T1000 (cell line): ENCODE measurements at regions not wholly inside any gene's neighbourhood (a gene's known extent, or its start where the extent isn't known, plus 50 kb on each side); places are given as distances from the start of the nearest gene placed in this dataset.

ENCODE experiments used
- DNase-seq: peaks from one replicate; lab custom pipeline; 2025; ENCODE audit warnings: mixed read lengths; lab: John Stamatoyannopoulos, UW

DNA sequence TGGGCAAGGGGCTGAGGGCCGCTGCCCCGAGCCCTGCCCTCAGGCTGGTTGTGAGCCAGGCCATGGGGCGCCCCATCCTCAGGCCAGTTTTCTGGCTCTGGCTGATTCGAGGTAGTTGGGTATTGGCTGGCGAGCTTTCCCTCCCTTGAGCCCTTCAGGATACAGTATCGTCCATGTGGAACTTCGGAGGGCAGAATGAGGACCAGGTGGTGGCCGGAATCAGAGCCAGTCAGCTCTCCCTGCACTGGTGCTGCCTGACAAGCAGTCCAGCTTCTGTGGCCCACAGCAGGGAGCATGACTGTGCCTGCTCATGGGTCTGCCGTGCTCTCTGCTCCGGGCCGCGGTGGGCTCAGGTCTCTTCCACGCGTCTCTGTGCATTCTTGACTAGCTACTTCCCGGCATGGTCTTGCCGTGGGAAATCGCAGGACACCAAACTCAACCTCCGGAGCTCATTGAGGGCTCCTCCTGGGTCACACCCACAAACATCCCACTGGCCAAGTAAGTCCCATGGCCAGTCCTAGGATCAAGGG is 1289.3 kb downstream of the BRD1 start:
- no peak for DNase-seq

GRCh38 chr22:48537343-48537680 is 1290.4 kb downstream of the BRD1 start:
- no peak for DNase-seq

- DNase-seq: no peak
Measured at GRCh38 chr22:48536541-48537342, 1290.9 kb downstream of the BRD1 start.

DNA sequence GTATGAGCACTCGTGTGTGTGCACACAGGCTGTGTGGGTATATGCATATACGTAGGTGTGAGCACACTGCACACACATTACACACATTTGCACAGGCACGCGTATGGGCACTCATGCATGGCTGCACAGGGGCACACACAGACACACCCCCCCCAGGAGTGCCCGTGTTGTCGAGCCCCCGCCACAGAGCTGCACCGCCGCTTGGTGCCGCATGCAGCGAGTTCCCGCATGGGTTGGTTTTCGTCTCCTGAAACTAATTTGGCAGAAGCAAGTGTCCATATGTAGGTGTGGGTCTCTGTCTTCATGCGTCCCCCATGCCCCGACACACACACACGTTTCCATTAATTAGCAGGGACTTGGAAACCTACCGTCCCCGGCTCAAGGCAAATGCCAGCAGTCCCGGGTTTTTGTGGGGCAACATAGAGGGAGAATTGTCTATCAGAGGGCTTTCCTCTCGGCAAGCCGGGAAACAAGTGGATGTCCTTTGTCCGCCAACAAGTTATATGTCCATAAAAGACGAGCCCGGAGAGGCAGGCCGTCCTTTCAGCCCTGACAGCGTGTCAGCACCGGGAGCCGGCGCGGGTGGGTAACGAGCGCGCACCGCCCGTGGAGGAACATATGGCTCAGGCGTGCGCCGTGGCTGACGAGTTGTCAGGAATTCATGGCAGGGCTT is 1291.7 kb downstream of the BRD1 start:
- DNase-seq: no peak

GRCh38 chr22:48534395-48534958 is 1293.2 kb downstream of the BRD1 start:
- DNase-seq: no peak

GRCh38 chr22:48532986-48533385 is 1294.7 kb downstream of the BRD1 start:
- no peak for DNase-seq

DNA sequence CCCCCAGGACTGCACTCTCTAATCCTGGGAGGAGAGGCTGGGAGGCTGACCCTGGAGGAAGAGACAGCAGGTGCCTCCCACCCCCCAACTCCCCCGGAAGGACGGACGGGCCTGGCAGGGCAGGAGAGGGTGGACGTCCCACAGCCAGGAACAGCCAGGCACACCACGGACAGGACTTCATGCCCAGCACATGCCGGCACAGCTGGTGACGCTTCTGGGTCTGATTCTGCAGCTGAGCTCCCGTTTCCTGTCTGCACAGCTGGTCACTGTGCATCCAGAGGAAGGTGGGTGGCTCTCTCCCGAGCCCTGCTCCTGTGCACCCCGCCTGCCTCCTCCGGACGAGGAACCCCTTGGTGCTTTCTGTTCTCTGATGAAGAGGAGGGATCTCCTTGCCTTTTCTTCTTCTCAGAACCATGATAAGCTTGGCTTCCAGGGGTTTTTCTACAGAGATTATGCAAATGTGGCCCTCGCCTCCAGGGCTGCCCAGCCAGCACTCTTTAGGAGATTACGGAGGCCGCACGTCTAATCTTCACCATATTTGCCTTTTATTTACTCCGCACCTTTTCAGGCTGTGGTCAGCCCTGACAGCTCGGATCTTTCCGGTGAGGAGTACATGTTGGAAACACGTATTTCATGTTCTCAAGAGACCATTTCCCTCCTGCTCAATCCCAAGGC is 1295.8 kb downstream of the BRD1 start:
- no peak for DNase-seq

DNA sequence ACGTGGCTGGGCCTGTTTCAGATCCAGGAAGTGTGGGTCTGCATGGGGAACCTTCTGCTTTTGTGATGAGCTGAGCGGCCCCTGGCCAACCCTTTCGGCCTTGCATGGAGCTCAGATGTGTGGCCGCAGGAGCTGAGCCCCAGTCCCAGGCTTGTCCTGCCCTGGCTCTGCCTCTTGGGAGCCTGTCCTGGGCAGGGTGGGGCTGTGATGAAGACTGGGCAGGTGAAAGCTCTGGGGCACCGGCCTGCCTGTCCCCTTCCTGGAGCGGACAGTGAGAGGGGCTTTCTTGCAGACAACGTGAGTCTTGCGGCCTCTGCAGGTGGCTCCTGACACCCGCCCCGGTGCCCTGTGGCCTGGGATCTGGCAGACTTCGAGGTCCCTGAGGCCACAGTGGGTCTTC is 1296.6 kb downstream of the BRD1 start:
- no peak for DNase-seq

- no peak for DNase-seq
Measured at GRCh38 chr22:48530666-48531065, 1297.0 kb downstream of the BRD1 start.

GRCh38 chr22:48528221-48528915 is 1299.3 kb downstream of the BRD1 start:
- no peak for DNase-seq

DNA sequence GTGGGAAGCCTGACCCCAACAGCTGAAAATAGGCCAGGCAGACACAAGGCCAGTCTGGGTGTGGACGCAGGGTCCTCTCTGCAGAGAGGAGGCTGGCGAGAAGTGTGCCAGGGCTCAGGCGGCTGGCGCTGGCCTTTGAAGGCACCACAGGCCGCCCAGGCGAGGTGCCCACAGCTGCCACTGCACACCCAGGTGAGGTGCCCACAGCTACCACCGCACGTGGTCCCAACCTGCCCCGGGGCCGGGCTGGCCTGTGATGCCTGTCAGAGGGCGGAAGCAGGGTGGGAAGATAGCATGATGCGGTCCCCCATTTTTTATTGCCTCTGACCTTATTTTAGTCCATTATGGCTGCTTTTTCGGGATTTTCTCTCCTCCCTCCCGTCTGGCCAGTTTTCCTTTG is 1303.9 kb downstream of the BRD1 start:
- DNase-seq: no peak

DNA sequence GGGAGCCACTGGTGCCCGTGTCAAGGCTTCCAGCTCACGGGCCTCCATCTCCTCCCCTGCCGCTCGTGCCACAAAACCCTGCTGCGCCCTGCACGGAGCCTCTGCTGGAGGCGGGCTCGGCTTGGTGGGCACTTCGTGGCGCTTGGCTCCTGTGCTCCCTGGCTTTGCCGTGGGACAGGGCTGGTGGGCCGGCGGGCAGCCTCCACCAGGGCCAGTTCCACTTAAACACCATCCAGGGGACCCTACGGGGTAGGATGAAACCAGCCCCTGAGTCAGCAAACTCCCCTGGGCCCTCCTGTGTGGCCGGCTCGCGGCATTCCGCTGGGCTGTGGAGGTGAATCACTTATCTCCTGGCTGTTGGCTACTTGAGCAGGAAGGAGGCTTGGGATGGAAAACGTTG is 1304.6 kb downstream of the BRD1 start:
- no peak for DNase-seq

DNA sequence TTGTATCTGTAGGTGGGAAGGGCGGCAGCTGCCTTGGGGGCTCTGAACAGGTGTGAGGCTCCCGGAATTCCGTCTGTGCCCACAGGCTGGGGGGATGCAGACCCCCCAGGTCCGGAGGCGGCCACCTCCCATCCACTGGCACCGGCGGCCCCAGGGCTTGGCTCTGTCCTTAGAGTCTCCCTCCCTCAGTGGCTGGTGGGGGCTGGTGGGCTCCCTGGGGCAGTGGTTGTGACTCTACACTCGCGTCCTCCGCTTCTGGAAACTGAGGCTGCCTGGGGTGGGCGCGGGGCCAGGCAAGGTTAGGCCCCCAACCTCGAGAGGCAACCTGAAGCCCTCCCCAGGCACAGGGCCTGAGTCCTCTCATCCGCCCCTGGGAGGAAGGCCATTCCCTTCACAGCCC is 1305.4 kb downstream of the BRD1 start:
- no peak for DNase-seq

- no peak for DNase-seq
Measured at GRCh38 chr22:48520884-48521588, 1306.6 kb downstream of the BRD1 start.

- no peak for DNase-seq
Measured at GRCh38 chr22:48520207-48520606, 1307.5 kb downstream of the BRD1 start.

DNA sequence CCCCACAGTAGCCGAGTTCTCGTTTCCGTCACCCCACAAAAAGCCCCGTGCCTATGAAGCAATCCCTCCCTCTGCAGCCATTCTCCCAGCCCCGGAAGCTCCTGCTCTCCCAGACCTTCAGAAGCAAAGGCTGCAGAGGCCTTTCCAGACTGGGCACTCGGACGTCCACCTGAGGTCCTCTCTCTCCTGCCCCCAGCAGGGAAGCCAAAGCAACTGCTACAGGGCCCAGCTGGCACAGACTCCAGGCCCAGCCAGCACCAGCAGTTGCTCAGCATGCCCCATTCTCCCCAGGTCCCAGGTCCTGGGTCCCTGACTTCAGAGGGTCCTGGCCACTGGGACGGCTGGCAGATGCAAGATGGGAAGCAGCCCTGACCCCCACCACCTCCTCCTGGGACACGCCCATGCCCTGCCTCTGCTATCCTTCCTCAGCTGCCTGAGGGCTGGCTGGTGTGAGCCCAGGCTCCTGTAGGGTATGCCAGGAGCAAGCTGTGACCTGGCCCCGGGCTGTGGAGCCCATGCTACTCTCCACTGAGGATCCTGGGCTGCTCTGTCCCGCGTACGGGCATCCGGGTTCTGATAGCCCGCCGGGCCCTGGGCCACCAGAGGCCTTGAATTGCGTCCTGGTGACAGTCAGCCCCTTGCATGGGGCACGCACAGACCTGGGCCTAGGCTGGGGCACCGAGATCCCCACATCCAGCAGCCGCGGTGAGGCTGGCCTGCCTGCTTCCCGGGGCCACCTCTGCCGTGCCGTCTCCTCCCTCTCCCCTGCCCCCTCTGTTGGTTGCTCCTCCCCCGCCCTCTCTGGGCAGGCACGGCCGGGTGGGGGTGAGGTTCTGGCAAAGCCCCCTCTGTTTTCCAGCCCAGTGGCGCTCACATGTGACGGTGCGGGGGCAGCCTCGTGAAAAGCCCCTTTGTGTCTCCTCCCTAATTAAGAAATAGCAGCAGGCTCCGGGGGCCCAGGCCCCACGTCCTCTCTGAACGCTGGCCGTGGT is 1310.3 kb downstream of the BRD1 start:
- no peak for DNase-seq

DNA sequence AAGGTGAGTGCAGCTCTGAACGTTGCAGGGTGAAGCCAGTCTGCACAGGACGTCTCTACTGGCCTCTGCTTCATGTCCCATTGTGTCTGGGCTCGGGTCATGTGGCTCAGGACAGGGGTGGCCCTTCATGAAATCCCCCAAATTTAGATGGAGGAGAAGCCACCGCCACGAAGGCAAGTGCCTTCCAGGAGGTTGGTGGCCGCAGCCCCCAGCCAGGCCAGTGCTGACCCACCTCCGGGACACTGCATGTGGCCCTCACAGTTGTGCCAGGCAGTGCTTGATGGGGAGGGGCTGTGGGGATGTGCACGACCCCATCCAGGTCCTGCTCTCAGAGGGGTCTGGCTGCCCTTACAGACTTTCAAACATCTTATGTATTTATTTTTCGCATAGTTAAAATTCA is 1311.1 kb downstream of the BRD1 start:
- no peak for DNase-seq

DNA sequence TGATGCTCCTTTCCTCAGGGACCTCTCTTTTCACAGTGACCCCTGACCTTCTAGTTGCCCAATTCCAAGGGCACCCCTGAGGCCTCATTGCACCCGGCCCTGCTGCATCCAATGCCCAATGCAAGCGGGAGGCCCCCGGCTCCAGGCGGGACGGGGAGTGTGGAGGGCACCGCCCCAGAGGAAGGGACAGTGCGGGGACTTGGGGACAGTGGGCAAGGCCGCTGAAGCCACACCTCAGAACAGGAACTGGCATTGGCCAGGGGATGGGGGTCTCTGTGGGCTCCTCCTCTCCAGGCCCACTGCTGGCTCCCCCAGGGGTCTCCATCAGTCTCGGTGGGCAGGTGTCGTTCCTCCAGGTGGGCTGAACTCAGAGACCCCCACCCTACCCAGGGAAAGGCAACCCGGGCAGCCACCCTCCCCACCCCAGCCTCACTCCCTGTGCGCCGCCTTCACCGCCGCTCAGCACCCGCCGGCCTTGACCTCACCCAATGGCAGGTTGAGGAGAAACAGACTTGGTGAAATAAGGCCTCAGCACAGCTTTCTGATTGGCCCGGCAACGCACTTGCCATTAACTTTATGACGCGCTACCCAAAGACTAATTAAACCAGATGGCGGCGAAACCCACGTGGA is 1312.0 kb downstream of the BRD1 start:
- DNase-seq: no peak

GRCh38 chr22:48513929-48514328 is 1313.7 kb downstream of the BRD1 start:
- no peak for DNase-seq

- DNase-seq: no peak
Measured at GRCh38 chr22:48513446-48513845, 1314.2 kb downstream of the BRD1 start.
